ENCODE measurements at regions not wholly inside any gene's neighbourhood (a gene's known extent, or its start where the extent isn't known, plus 50 kb on each side); places are given as distances from the start of the nearest gene placed in this dataset.
A peak's percentile ranks its signal among the peaks of the same experiment; 100 is the strongest.

DNA sequence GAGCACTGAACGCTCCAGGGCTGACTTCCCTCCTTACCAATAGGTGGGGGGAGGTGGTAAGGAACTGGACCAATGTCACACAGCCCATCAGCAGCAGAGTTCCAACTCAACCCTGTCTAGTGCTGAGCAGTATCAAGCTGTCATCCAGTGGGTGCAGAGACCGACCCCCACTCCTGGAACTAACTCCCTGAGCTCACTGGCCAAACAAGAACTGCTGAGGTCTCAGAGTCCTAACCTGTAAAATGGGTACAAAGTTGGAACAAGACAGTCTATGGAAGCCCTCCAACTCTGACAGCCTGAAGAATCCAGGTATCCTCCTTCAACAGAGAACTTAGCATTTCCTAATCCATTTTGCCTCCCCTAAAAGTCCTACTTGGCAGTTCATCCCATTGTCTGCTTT, 91.1 kb upstream of the CLMN start:
- no peak for DNase-seq (ENCODE audit: low spot score)

DNA sequence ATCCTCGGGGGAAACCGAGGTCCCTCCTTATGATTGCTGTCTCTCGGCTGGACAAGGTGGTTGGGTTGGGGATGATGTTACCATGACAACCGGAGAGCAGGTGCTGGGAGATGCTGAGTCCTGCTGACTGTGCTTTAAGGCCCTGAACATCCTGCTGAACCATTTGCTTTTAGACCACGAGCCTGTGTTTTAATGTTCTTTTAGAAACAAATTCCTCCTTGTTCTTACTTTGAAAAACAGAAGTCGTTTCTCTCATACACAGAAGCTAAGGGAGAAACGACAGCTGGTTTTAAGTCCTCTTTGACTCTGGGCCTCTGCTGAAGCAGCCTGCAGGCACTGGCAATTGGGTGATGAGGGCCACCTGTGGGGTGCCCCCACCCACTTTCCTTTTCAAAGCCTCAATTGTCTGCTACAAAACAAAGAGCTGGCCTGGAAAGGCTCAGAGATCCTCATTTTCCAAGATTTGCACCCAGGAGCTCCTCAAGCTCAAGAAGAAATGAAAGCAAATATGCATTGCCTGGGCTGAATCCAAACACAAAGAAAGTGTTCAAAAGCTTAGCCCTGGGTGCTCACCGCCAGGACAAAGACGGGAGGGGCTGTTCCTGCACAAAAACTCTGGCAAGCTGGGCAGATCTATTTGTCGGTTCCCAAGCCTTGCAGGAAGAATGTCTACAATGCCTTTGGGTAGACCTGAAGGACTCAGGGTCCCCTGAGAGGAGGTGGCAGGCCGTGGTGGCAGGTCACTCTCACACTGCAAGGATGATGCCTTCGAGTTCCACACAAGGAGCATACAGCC, 90.0 kb upstream of the CLMN start:
- no peak for DNase-seq (ENCODE audit: low spot score)

DNA sequence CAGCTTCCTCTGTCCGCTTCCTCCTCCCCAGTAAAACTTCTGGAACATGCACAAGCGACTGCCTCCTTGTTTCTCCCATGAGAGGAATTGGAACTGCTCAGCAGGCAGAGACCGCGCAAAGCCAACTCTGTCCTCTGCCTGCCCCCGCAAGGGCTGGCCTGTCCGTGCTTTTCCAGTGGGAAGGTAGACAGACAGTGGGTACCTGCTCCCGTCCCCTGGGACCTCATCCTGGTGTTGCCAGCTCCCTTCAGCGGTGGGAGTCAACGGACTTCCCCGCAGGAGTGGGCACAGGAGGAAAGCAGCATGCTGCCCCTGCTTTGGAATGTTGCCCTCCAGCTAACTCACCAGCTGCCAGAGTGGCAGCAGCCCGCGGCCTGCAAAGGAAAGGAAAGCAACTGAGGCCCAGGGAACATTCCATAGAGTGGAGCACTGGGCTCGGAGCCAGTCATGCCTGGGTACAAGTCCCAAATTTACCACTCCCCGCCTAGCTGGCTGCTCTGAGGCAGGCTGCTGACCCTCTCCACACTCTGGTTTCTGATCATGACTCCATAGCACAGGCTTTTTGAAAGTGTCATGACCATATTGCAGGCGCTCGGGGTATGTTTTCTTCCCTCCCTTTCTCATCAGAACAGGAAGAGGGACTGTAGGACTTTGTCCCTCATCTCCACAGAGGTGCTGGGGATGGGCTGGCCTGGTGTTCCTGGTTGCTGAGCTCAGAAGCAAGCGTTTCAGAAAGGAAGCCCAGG, 89.2 kb upstream of the CLMN start:
- no peak for DNase-seq (ENCODE audit: low spot score)

DNA sequence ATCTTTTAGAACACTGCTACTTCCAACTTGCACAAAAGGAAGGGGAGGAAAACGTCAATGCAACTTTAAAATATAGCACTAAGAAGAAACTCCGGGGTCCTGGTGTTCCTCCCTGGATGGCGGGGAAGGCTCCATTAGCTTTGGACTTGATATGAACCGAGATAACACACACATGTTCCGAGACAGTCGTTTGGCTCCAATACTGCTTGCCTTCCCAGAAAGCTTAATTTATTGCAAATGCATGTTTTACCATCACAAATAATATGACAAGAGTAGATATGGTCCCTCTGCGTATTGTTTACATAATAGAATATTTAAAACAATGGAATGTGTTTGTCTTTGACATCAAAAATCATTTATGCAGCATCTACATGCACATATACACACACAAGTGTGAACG, 87.6 kb upstream of the CLMN start:
- DNase-seq (ENCODE audit: low spot score), result no peak

DNA sequence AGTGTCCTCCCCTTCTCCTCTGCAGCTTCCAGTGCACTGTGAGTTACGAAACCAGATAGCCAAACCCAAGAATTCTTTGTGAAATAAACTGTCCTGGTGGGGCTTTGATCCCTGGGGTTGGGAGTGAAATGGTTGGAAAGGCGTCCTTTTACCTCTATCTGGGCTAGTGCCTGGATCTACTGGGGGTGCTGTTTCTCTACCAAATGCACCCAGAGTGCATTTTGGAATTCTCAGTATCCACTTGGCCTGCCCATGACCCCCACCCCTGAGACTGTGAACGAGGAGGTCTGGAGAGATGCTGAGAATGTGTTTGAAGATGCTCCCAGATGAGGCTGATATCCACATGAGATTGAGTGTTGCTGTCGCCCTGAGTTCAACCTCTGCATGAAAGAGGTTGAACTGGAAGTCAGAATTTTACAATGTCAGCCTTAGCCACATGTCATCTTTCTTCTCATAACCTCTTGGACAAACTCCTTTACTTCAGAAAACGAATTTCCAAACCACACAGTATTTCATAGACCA, 87.1 kb upstream of the CLMN start:
- DNase-seq (ENCODE audit: low spot score), result no peak

DNA sequence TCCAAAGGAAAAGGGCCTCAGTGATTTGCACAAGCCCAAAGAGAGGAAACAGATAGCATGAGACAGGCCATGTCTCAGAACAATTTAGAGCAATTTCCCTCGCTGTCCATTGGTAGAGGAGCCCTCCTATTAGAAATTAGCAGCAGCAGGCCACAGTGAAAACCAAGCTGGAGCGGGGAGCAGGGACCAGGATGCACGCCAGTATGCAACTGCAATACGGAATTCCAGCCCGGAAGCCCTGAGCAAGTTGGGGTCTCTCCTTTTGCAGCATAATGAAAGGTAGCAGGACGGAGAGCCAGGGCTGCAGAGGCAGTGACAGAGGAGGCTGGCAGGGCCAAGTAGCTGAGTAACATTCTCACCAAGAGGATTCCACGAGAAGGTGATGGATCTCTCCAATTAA, 84.9 kb upstream of the CLMN start:
- DNase-seq (ENCODE audit: low spot score), result no peak

DNA sequence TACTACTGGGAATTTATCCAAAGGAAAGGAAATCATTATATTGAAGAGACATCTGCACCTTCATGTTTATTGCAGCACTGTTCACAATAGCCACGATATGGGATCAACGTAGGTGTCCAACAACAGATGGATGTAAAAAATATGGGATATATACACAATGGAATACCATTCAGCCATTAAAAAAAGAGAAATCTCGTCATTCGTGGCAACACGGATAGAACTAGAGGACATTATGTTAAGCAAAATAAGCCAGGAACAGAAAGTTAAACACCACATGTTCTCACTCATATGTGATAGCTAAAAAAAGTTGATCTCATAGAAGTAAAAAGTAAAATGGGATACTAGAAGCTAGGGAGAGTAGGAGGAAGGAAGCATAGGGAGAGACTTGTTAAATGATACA, 82.9 kb upstream of the CLMN start:
- DNase-seq (ENCODE audit: low spot score), result no peak

DNA sequence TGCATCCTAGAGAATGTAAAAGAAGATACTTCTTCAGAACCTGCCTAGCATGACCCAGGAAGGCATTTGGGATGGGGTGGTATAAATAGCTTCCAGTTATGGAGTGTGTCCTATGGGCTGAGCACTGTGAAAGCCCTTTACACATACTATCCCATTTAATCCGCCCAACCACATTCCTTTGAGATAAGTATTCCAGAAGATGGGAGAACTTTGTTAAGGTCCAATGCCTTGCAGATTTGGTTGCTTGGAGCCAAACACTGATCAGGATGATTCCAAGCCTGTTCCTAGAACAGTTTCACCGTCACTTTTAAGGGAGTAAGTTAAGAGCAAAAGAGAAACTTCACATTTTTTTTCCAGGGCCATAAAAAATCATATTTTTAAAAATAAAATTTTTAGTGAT, 82.5 kb upstream of the CLMN start:
- no peak for DNase-seq (ENCODE audit: low spot score)

DNA sequence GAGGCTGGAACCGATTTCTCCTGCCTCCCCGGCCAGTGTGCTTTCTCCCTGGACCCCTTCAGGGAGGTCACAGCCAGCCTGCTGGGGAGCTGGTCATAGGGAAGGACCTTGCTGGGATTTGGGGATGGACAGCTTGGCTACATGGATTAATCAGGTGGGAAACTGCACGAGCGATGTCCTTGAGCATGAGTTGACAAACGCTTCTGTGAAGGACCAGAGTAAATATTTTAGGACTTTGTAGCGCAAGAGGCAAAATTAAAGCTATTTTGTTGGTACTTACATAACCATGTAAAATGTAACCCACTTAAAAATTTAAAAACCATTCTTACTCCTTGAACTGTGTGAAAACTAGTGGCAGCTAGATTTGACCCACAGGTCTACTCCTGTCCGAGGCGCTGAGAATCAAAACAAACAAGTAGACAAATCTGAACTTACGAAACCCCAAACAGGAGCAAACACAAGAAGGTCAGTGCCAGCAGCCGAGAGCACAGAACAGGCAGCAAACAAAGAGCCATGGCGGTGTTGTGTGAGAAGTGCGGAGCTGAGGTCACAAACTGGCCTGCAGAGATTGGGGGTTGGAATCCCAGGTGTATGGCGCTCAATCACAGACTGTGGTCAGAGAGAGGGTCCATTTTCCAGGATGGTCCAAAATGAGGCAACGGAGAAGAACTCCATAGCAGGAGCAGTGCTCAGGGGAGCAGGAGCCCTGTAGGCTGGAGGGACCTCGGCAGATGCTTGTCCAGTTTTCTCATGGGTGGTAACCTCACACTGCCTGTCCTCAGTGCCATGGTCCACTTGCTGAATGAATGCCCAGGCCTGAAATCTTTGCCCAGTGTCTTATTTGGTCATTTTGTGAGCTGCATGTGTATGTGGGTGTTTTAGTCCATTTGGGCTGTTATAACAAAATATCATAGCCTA, 79.2 kb upstream of the CLMN start:
- DNase-seq (ENCODE audit: low spot score), result no peak

DNA sequence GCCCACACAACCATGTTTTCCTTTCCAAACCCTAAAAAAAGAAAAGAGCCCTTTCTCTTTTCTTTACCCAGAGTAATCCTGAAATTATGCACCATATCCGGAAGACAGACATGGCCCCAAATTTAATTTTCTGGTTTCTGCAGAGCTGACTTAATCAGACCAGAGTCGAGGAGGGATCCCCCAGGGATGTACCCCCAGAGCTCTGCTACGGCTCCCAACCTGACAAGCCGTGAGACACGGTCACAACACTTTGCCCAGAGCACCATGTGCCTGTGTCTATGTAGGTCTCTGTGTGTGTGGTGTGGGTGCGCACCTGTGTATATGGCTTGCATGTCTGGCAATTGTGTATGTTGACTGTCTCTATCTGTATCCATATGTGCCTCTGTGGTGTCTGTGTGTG, 77.6 kb upstream of the CLMN start:
- DNase-seq (ENCODE audit: low spot score), result no peak

DNA sequence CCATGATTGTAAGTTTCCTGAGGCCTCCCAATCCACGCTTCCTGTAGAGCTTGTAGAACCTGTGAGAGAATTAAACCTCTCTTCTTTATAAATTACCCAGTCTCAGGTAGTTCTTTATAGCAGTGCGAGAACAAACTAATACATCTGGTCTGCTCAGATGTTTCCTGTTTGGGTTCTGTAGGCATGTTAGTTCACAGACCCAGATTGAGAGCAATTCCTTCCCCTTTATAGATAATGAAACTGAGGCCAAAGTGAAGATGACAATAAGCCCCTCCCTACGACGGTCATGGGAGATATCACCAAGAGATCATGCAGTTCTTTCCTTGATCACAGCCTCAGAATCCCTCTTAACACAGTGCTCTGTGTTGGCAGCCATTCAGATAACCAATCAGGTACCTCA, 76.5 kb upstream of the CLMN start:
- DNase-seq (ENCODE audit: low spot score), result peak; percentile 54

DNA sequence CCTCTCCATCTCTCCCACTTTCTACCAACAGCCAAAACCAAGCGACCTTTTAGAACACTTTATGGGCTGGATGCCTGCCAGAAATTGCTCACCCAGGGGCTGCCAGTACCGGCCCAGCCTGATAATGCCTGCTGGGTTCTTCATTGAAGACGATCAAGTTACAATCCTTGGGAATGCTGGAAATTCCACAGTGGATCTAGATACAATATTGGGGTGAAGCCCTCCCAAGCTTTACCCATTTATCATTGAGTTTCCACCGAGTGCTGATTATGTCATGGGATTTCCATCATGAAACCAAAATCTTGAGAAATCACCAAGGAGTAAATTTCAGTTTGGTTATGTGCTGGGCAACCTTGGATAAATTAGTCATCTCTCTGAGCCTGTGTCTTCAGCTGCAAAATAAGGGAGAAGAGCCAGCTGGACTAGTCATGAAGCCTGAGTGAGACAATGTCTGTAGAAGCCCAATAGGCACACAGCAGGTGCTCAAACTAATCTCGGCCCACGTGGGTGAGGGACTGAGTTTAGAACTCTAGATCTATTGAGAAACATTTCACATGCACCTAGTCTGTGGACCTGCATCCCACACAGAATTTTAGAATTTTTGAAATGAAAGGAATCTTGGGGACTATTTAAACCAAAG, 75.5 kb upstream of the CLMN start:
- no peak for DNase-seq (ENCODE audit: low spot score)

DNA sequence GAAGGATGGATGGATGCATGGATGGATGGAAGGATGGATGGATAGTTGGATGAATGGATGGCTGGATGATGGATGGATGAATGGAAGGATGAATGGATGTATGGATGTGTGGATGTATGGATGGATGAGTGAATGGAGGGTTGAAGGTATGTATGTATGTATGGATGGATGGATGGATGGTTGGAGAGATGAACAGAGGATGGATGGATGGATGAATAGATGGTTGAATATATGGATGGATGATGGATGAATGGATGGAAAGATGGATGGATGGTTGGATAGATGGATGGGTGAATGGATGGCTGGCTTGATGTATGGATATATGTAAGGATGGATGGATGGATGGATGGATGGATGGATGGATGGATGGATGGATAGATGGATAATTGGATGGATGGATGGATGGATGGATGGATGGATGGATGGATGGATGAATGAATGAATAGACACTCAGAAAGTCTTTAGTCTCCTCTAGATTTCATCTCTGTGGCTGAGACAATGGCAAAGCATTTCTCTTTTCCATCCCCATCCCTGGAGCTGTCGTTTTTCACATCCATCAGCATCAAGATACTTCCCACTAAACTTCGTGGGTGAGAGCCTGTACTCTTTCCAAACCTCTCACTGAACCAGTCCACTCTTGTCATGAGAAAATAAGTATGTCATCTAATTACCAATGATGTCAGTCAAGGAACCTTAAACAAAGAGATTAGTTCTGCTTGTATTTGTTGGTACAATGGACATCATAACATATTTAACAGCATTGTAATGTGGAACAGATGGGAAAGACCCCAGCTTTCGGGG, 74.8 kb upstream of the CLMN start:
- no peak for DNase-seq (ENCODE audit: low spot score)

DNA sequence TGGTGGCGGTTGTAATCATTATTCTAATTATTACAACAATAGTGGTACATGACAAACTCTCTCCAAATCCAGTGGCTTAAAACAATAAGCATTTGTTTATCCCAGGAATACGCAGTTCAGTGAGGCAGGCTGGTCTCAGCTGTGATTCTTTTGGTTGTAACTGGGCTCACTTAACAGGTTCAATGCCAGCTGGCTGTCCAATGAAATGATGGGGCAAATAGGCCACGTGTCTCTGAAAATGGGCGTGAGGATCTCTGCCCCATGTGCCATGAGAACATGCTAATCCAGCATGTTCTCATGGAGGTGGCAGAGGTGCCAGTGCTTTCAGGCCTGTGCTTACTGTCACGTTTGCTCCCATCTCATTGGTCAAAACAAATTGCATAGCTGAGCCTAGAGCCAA, 73.1 kb upstream of the CLMN start:
- no peak for DNase-seq (ENCODE audit: low spot score)

DNA sequence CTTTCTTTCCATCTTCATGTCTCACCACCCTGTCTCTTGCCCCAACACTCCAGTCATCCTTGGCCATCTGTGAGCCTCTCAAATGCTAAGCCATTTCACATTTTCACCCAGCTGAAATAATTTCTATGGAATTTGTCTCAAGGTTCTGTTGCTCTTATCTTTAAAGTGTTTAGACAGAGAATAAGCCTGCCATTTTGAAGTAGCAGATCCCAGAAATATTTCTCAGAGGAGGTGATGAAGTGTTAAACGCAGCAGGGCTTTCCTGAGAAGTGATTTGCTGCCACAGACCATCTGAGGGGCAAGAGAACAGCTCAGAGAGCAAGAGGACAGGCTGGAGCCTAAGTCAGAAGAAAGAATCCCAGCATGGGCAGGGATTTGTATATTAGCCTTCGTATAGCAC, 71.6 kb upstream of the CLMN start:
- no peak for DNase-seq (ENCODE audit: low spot score)

DNA sequence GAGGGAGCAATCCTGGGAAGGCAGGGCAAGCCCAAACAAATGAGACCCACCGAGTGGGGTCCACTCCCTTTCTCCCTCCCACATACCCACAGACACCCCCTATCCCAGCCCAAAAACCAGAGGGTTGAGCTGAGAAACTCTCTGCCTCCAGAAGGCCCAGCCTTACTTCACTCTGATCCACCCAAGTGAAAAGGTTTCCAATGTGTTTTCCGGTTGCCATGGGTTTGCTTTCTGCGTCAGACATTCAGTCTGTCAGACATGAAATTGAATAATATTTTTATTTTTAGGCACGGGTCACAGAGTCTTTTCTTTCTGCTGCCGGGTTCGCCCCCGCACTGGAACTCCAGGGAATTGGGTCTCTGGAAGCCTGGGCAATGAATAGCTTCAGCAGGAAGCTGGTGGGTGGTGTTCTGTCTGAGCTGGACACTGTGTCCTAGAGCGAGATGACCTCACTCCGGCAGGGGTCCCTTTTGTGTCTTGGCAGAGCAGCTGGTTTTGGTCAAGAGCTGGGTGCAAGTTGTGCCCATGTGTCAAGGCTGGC, 69.8 kb upstream of the CLMN start:
- no peak for DNase-seq (ENCODE audit: low spot score)

DNA sequence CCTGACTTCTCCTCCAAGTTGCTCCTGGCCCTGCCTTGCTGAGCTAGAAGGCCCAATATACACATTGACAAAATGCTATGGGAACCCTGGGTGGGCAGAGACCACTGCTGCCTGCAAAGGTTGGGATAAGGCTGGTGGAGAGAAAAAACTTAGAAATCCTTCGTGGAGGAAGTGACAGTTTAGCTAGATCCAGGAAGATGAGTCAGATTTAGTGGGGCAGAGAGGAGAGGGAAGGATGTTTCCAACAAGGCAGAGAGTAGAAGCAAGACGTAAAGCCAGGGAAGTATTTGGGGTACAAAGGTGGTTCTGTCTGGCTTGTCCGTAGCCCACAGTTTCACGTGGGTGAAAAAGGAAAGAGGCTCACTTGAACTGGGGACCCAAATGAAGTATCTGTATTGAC, 69.0 kb upstream of the CLMN start:
- DNase-seq (ENCODE audit: low spot score), result no peak

DNA sequence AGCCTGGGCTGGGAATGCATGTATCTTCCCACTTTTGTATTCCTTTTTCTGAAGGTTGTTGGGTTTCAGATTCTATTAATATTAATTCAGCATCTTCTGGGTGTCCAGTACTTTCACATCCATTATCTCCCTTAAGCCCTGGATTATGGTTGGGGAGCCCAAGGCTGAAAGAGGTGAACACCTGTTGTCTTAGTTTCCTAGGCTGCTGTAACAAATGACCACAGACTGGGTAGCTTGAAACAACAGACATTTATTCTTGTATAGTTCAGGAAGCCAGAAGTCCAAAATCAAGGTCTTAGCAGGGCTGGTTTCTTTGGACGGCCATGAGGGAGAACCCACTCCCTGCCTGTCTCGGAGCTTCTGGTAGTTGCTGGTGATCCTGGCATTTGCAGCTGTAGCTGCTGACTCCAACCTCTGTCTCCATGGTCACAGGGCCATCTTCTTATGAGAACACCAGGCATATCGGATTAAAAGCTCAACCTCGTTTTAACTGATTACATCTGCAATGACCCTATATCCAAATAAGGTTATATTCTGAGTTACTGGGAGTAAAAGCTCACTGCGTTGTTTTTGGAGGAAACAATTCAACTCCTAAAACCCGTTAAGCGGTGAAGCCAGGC, 68.2 kb upstream of the CLMN start:
- no peak for DNase-seq (ENCODE audit: low spot score)

DNA sequence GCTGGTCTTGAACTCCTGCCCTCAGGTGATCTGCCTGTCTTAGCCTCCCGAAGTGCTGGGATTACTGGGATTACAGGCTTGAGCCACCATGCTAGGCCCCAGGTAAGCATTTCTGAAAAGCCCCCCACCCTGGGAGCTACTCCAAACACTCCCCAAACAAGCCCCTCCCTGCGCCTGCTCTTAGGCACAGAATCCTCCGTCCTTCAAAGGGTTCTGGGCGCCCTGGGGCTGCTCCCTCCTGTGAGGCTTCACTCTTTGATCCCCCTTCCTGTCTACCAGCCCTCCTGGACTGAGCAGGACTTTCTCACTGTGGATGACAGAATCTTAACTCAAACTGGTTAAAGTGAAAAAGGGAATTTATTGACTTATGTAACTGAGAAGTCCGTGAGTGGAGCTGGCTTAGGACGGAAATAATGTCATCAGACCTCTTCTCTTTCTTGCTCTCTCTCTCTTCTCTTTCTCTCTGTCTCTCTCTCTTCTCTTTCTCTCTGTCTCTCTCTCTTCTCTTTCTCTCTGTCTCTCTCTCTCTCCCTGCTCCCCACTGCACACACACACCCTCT, 66.9 kb upstream of the CLMN start:
- DNase-seq (ENCODE audit: low spot score), result no peak

DNA sequence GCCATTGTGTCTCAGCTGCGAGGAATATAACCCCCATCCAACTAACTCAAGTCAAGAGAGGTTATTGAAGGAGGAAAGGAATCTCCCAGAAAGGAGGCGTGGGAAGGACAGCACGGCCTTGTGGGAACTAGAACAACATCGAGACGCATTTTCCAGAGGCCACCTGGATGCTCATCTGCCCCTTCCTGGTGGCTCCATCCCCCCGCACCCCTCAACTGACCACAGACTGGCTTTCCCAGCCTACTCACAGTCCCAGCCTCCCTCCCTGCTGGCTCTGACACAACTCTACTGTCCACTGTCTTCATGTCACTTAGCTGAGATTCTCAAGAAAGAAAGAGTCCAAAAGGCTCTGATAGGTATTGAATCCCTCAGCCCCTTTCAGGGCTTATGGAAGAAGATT, 66.0 kb upstream of the CLMN start:
- DNase-seq (ENCODE audit: low spot score), result no peak
